ENCODE measurements at regions not wholly inside any gene's neighbourhood (a gene's known extent, or its start where the extent isn't known, plus 50 kb on each side); places are given as distances from the start of the nearest gene placed in this dataset.

- H3F3A ChIP-seq (ENCODE audit: insufficient read depth): no peaks in the 10 kb centered on the region
- TF ChIP-seq CTCF (IDR thresholded peaks at IDR 0.05; ENCODE audit: insufficient read depth, low read length, poor library complexity, severe bottlenecking) (no peak), EZH2phosphoT487 (conservative IDR thresholded peaks at IDR 0.05; ENCODE audit: low read length) (no peak)
- no peak overlapping the region for H3K4me3 ChIP-seq (ENCODE audit: insufficient read depth, low read length, poor library complexity, severe bottlenecking)
- no peak overlapping the region for H3K4me2 ChIP-seq (ENCODE audit: low read depth, low read length, poor library complexity, severe bottlenecking)
- H4K20me1 ChIP-seq (ENCODE audit: low read depth, low read length): no peaks in the 10 kb centered on the region
- no peaks in the 10 kb centered on the region for H3K79me2 ChIP-seq (ENCODE audit: insufficient read depth, low read length)
- H3K9ac ChIP-seq (ENCODE audit: low read length): no peak overlapping the region
- no peak overlapping the region for H2AFZ ChIP-seq (ENCODE audit: low read depth, low read length, severe bottlenecking)
- H3K27me3 ChIP-seq (ENCODE audit: low read length): no peaks in the 10 kb centered on the region
- no peaks in the 10 kb centered on the region for H3K9me3 ChIP-seq (ENCODE audit: insufficient read depth, low read length)
- H3K9me2 ChIP-seq (replicated peaks; ENCODE audit: insufficient read depth, low read length): no peaks in the 10 kb centered on the region
- H3K36me3 ChIP-seq (ENCODE audit: low read length): no peaks in the 10 kb centered on the region
- H3K27ac ChIP-seq (ENCODE audit: low read depth, low read length): no peak overlapping the region
Observed at GRCh38 chr3:72300621-72301020, 515.7 kb upstream of the PROK2 start.

- H3K4me3 ChIP-seq (ENCODE audit: insufficient read depth, low read length, poor library complexity, severe bottlenecking): no peak overlapping the region
- no peak for TF ChIP-seq EZH2phosphoT487 (conservative IDR thresholded peaks at IDR 0.05; ENCODE audit: low read length)
- no peak for TF ChIP-seq CTCF (IDR thresholded peaks at IDR 0.05; ENCODE audit: insufficient read depth, low read length, poor library complexity, severe bottlenecking)
- H4K20me1 ChIP-seq (ENCODE audit: low read depth, low read length): no peaks in the 10 kb centered on the region
- H3K4me2 ChIP-seq (ENCODE audit: low read depth, low read length, poor library complexity, severe bottlenecking): no peak overlapping the region
- H3K9me3 ChIP-seq (ENCODE audit: insufficient read depth, low read length): no peaks in the 10 kb centered on the region
- no peaks in the 10 kb centered on the region for H3F3A ChIP-seq (ENCODE audit: insufficient read depth)
- no peak overlapping the region for H2AFZ ChIP-seq (ENCODE audit: low read depth, low read length, severe bottlenecking)
- no peaks in the 10 kb centered on the region for H3K27me3 ChIP-seq (ENCODE audit: low read length)
- H3K9me2 ChIP-seq (replicated peaks; ENCODE audit: insufficient read depth, low read length): no peaks in the 10 kb centered on the region
- H3K36me3 ChIP-seq (ENCODE audit: low read length): no peaks in the 10 kb centered on the region
- H3K79me2 ChIP-seq (ENCODE audit: insufficient read depth, low read length): no peaks in the 10 kb centered on the region
- no peak overlapping the region for H3K9ac ChIP-seq (ENCODE audit: low read length)
- H3K27ac ChIP-seq (ENCODE audit: low read depth, low read length): no peak overlapping the region
Observed at GRCh38 chr3:72299823-72300222, 514.9 kb upstream of the PROK2 start.

GRCh38 chr3:72299321-72299802, 514.4 kb upstream of the PROK2 start:
- no peaks in the 10 kb centered on the region for H3F3A ChIP-seq (ENCODE audit: insufficient read depth)
- no peaks in the 10 kb centered on the region for H3K9me2 ChIP-seq (replicated peaks; ENCODE audit: insufficient read depth, low read length)
- H3K79me2 ChIP-seq (ENCODE audit: insufficient read depth, low read length): no peaks in the 10 kb centered on the region
- no peaks in the 10 kb centered on the region for H4K20me1 ChIP-seq (ENCODE audit: low read depth, low read length)
- no peak overlapping the region for H3K4me3 ChIP-seq (ENCODE audit: insufficient read depth, low read length, poor library complexity, severe bottlenecking)
- no peak overlapping the region for H2AFZ ChIP-seq (ENCODE audit: low read depth, low read length, severe bottlenecking)
- H3K4me2 ChIP-seq (ENCODE audit: low read depth, low read length, poor library complexity, severe bottlenecking): no peak overlapping the region
- no peaks in the 10 kb centered on the region for H3K36me3 ChIP-seq (ENCODE audit: low read length)
- TF ChIP-seq CTCF (IDR thresholded peaks at IDR 0.05; ENCODE audit: insufficient read depth, low read length, poor library complexity, severe bottlenecking) (no peak), EZH2phosphoT487 (conservative IDR thresholded peaks at IDR 0.05; ENCODE audit: low read length) (no peak)
- no peaks in the 10 kb centered on the region for H3K9me3 ChIP-seq (ENCODE audit: insufficient read depth, low read length)
- H3K9ac ChIP-seq (ENCODE audit: low read length): no peak overlapping the region
- H3K27ac ChIP-seq (ENCODE audit: low read depth, low read length): no peak overlapping the region
- H3K27me3 ChIP-seq (ENCODE audit: low read length): no peaks in the 10 kb centered on the region

All from SU-DHL-6 (cell line).